GM03348 (cell line): ENCODE measurements at regions not wholly inside any gene's neighbourhood (a gene's known extent, or its start where the extent isn't known, plus 50 kb on each side); places are given as distances from the start of the nearest gene placed in this dataset.

Experiments used
- DNase-seq: peaks from one replicate; pipeline ENCODE4 v3.0.0; 2012; ENCODE audit warnings: low spot score

DNA sequence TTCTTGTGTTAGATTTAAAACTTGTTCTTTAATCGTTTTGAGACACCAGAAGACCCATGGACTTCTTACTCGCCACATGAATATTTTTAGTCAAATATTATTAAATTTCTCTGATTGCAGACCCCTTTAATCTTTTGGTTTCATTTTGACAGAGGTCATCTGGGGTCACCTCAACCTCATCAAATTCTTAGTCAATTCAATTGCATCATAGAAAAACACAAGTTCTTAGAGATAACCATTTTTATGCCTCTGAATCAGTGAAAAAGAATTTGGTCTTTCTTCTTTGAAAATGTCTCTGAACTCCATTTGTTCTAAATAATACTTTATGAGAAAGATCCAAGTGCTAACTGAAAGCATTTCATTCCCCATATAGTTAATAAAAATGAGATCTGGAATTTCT is 55.2 kb upstream of the CBLN4 start:
- DNase-seq: no peak

DNA sequence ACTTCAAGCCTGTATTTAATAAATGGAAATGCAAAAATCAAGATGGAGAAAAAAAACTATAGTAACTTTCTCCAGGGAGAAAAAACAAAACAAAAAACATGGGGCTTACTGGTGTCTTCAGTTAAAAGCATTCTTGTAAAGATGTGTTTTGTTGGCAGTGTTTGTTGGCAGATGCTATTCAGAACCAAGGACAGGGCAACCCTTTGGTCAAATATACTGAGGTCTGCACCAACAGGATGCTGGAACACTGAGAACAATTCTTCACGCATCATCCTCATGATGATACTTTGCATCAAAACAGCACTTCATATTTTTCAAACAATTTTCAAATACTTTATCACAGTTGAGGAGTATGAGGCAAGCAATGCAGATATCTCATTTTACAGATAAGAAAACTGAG is 63.7 kb upstream of the CBLN4 start:
- no peak for DNase-seq

DNA sequence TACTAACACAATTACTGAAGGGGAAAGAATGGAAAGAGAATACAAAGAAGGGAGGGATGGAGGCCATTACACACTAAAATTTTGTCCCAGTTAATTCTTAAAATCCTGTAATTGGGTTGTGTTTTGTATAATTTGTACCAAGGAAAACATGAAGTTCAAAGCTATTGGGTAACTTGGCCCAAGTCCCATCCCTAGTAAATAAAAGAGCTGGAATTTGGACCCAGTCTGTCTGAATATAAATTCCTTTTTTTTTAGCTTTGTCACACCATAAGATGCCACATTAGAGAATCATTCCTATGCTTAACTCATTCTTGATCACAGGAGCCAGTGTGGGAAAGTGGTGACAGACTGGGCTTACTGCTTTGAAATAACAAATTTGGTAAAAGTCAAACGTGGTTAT is 66.8 kb upstream of the CBLN4 start:
- DNase-seq: no peak

DNA sequence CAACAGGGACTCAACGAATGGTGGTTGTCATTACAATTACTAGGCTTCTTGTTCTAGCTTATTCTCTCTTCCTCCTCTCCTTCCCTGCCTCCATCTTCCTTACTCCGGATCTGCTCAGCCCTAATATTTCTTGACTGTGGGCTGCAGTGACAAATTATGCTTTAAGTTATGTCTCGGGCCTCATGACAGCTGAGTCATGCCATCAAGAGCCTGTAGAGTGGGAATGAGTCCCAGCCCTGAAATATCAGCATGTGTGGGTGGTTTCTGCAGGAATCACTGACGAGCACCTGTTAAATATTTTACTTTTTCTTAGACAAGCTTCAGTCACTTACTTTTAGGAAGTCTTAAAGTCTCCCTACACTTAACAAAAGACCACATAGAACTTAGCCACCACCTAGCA is 83.1 kb upstream of the CBLN4 start:
- no peak for DNase-seq

DNA sequence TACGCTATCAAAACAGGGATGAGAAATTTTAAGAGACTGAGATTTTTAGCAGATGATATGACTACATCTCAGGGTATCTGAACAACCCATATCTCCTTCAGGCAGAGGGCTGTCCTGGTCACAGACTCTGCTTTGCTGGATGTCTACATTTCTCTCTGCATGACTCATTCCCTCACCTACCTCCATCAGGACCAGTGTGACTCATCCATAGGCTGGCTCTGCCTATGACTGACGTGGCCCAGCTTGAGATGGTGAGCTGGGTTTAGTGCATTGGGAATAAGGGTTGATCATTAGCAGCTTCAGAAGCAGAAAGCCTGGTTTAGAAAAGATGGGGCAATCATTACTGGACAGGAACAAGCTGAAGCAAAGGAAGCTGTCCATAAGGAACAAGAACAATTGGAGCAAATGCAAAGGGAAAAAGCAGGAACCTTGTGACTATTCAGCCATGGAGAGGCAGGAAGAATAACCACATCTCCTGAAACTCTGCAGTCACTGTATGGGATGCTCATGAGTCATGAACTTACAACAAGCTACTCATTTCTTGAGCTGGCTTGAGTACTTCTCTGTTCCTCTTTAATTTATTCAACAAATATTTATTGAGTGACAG is 86.4 kb upstream of the CBLN4 start:
- DNase-seq: no peak

DNA sequence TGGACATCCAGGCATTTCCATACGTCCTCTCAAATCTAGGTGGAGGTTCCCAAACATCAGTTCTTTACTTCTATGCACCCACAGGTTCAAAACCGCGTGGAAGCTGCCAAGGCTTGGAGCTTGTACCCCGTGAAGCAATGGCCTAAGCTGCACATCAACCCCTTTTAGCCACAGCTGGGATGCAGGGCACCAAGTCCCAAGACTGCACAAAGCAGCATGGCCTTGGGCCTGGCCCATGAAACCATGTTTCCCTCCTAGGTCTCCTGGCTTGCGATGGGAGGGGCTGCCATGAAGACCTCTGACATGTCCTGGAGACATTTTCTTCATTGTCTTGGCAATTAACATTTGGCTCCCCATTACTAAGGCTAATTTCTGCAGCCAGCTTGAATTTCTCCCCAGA is 88.9 kb upstream of the CBLN4 start:
- no peak for DNase-seq

DNA sequence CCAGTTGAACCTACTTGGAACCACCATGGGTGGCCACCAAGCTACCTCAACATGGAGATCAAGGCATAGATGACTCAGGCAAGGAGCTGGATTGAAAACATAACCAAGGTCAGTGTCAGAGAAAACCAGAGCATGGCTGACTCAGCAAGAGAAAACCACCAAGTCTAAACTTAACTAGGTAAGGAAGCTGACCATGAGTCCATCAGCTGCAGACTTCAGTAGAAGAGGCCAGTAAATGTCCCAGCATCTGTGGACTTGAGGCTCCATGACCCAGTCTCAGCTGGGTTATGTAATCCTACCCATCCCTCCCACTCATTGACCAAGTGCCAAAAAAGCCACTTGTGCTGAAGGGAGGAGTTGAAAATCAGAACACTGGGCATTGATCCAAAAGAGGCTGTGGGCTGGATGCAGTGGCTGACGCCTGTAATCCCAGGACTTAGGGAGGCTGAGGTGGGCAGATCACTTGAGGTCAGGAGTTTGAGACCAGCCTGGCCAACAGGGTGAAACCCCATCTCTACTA is 93.7 kb upstream of the CBLN4 start:
- DNase-seq: no peak

DNA sequence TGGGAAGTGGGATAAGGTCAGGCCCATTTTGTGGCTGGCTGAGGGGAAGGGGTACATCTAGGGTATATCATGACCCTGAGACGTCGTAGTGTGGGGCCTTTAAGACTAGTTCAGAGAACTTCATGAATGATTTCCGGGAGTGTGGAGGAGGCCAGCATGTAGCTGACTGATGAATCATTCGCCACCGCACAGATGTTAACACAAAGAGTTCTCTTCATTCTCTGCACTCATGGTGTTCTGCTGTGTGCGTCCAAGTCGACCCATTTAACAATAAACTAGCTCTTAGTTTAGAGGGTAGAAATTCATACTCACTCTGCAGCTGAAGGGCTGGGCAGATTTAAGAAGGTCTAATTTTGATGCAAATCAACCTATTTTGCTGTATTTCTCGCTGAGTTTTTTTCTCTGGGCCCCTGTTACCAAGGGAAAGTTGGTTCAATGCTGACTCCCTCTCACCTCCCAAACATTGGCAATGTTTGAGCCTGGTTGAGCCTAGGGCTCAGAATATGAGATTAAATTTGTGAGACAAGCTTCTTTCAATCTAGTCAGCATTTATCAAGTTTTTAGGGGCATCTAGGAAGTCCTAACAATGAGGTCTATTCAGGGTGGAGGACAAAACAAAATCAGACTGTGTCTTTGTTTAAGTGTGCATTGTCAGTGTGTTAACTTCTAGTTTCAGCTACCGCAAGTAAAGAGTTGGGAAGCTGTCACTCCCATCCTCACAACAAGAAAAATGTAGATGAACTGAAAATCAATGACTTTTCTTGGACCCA is 106.8 kb upstream of the CBLN4 start:
- DNase-seq: no peak

DNA sequence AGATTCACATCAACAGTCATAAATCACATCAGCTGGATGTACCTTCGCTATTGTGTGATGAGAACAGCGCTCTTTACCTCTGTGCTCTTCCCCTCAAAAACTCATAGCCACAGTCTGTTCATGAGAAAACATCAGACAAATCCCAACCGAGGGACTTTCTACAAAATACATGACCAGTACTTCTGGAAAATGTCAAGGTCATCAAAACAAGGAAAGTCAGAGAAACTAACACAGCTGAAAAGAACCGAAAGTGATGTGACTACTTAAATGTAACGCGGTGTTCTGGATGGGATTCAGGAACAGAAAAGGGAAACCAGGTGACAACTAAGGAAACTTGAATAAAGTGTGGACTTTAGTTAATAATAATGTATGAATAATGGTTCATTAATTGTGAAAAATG is 112.0 kb upstream of the CBLN4 start:
- DNase-seq: no peak

DNA sequence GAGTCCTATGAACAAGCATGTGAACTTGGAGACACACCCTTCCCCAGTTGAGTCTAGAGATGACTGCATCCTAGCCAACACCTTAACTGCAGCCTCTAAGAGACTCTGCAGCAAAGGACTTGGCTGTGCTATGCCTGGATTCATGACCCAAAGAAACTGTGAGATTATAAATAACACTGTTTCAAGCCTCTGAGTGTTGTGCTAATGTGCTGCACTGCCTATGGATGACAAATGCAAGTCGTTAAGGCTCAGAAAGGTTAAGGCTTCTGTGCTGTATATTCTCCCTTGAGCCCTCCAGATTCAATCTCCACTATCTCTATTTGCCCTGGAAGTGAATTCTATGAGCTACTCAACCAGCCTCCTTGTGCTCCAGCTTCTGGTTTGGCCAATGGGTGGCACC is 116.5 kb upstream of the CBLN4 start:
- no peak for DNase-seq

DNA sequence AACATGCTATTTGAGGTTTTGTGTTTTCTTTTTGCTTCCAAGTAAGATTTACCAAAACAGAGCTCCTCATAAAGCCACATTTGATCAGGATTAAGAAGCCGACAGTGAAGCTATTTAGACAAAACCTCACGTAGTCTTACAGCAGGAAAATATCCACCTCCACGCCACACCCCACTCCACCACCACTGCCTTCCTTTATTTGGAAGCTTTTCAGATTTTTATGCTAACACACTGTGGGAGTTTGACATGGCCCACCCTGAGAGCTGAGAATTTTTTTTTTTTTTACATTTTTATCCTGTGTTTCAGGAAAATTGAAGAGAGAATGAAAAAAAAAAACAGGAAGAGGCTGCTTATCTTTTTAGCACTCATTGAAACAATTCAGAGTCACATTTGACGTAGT is 104.8 kb upstream of the MC3R start:
- no peak for DNase-seq

DNA sequence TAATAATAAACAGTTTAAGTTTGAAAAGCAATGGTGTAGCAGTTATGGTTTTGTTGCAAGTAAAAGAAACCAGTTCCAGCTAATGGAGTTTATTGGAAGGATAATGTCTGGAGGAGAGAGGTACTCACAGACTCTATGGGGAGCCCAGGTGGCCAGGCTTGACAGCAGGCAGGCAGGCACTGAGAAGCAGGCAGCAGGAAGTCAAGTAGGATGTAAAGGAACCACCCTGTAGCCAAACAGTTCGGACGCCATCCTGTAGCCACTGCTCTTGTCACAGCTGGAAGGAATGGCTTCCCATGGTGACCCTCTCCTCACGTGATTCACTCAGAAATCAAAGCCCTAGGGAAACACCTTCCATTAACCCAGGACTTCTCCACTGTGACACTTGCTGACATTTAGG is 96.7 kb upstream of the MC3R start:
- no peak for DNase-seq

DNA sequence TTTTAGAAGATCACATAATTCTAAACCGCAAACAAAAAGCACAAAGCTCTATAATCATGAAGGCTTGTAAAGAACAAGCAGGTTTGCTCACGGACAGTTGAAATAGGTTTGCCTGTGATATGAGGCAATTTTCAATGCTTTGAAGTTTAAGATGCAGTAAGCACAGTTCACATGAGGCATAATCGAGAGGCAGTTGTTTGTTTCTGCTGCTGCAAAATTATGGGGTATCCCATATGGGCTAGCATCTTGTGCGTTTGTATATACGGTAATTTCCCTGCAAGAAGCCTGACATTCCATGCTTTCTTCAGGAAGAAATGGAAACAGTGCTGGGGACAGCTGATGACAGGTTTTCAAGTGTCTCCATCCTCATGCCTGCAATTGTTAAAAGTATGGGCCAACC is 94.6 kb upstream of the MC3R start:
- DNase-seq: no peak

DNA sequence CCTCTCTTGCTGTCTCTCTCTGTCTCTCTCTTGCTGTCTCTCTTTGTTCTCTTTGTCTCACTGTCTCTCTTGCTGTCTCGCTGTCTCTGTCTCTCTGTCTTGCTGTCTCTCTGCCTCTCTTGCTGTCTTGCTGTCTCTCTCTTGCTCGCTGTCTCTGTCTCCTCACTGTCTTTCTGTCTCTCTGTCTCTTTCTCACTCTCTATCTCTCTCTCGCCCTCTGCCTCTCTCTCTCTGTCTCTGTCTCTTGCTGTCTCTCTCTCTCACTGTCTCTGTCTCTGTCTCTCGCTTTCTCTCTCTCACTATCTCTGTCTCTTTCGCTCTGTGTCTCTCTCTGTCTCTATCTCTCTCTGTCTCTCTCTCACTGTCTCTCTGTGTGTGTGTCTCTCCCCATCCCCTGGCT is 92.9 kb upstream of the MC3R start:
- DNase-seq: no peak

DNA sequence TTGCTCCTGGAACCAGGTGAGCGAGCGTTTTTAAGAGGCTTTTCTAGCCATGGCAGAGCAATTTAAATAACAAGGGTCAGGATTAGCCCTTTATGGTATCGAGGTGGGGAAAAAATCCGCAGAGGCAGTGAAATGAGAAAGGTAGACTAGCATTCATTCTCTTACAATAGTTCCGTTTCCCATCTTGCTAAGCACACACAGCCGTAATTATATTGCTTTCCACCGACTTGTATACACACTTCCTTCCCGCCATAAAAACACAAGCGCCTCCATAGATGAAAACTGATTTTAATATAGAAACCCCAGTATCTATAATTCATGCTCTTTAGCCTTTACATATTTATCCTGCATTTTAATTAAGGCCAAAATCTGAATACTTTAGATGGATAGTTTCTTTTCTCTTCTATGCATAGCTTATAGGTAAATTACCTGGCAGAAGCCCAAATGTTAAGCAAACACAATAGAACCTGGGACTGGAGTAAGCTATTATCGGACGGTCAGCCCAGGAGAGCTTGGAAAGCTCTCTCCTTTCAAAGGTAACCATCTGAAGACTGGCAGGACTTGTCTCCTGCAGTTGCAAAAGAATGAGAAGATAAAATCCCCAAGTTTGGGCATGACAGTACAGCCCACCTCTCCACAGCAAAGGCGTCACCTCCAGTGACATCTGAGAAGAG is 90.9 kb upstream of the MC3R start:
- DNase-seq: no peak

DNA sequence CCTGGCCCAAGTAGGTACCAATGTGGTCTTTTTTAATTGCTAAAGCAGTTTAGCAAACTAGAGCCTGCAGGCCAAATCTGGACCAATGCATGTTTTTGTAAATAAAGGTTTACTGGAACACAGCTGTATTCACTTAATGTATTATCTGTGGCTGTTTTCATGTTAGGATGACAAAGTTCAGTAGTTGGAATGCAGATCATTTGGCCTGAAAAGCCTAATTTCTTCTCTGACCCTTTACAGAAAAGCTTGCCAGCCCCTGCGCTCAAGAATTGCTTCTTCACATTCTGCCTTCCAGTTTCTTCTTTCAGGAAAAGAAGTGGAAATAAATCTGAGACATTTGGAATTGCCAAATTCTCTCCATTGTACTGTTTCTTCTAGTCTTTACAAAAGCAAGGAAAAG is 90.0 kb upstream of the MC3R start:
- DNase-seq: no peak

DNA sequence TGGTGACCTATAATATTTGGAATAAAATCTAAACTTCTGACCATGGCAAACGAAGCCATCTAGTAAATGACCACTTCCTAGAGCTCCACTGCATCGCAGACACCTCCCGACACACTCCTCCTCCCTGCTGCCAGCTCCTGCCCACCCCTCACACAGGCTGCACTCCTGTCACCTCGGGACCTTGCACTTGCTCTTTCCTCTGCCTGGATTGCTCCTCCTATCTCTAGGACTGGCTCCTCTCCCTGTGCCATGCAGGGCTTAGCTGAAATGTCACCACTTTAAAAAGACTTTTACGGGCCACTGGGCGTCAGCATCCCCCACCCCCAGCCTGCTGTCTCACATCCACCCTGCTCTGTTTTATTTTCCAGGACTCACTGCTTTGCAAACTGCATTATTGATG is 87.6 kb upstream of the MC3R start:
- DNase-seq: no peak

DNA sequence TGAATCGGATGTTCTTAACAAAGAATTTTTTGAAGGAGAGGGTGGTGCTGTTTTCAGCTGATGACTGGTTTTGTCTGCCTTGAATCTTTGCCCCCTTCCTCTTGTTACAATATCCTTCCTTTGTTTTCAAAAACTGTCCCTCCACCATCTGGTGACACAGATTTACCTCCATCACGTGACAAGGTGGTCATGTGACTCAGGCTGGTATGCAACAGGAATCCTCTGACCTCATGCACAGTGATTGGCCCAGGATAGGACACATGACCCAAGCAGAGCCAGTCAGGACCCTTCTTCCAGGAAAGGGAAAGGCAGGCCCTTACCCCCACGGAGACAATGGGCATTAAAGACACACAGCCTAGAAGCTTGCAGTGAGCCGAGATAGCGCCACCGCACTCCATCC is 84.7 kb upstream of the MC3R start:
- no peak for DNase-seq

DNA sequence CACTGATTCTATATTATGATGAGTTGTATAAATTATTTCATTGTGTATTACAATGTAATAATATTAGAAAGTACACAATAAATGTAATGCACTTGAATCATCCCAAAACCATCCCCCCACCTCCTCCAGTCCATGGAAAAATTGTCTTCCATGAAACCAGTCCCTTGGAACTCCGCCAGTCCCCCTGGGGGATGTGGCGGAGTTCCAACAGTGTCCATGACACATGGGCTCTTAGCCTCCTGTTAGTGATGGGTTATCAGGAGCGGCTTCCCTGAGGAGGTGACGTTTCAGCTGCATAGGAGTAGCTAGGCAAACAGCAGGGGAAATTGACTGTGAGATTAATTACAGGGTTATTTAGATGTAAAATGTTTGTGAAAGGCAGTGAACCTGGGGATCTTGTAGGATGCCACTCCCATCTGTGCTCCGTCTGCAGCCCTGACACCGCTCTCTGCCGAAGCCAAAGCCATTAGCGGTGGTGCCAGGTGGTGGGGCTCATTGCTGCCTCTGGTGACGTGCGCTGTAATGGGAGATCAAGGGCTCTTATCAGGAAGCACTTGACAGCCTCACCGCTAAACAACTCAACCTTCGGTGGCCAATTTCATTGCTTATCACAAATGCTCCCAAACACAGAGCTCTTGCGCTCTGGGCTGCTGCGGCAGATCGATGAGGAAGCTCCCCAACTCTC is 81.6 kb upstream of the MC3R start:
- DNase-seq: no peak

DNA sequence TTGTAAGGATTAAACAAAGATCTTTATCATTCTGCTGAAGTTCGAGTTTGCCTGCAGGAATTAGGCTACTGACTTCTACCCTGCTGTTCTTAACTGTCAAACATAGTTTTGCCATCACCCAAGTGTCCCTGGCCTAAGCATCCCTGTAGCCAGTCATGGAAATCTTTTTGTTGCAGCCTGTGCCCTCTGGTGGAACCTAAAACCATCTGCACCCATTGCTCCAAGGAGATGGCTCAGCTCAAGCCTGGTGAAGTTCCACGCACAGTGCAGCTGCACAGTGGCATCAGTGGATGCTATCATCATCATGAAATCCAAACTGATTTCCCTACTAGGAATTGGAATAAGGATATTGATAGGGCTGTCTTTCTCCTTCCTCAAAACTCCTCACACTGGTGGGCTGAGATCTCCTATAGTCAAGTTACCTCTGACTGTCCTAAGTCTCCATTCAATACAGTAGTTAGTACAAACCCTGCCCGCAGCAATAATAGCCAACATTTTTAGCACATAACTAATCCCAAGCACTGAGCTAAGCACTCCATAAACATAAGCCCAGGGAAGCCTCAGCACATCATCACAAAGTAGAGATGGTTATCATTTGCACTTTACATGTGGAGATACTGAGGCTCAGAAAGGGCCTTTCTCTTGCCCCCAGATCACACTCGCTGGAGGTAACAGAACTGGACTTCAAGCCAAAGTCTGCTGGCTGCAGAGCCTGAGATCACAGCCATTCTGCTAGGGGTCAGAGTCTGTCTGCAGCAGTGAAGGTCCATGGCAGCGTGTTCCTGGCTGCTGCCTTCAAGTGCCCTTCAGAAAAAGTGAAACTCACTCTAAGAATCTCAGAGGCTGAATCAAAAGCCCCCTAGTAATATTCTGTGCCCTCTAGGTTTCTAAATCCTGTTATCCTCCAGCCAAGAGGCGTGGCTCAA is 77.2 kb upstream of the MC3R start:
- DNase-seq: no peak

DNA sequence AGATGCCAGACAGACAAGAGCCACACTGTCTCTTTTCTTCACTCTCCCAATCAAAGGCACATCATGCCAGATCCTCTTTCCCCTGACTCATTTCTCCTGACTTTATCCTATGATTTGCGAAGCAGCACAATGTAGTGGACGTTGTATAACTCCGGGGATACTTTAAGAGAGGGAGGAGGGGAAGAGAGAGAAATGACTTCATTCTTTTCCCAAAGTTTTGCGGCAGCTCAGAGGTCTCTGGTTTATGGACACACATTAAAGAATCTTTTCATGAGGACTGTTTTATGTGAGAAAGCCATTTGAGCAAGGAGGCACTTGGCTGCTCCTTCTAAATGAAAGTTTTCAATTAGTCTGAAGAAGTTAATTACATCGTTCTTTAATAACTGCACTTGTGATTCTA is 75.1 kb upstream of the MC3R start:
- no peak for DNase-seq

DNA sequence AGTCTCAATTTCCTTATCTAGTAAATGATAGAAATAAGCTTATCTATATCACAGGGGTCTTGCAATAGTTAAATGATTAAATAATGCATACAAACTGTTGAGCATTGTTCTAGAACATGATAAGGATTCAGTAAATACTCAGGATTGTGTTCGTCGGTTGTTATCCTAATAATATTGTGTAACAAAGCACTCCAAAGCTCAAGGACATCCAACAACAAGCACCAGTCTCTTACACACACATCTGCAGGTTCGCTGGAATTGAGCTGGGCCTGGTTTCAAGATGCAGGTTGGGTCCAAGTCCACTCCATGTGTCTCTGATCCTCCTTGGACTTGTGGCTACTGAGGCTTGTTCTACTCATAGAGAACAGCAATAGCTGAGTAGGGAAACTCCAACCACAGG is 74.1 kb upstream of the MC3R start:
- no peak for DNase-seq
